MCF 10A (cell line): ENCODE measurements at regions not wholly inside any gene's neighbourhood (a gene's known extent, or its start where the extent isn't known, plus 50 kb on each side); places are given as distances from the start of the nearest gene placed in this dataset.

Experiments used
- BruUV-seq: library from RNA; stranded (reverse); fragments of 400-500 nt; replicated peaks from 2 replicates; lab custom pipeline; 2021; lab: Mats Ljungman, UMichigan
- CTCF ChIA-PET: fragments of 300-600 bp; sonication (Branson Sonifier 250); formaldehyde crosslinking; extraction: SDS; loops from one replicate; lab custom pipeline; 2021; ENCODE audit warnings: antibody characterized with exemption, inconsistent platforms; lab: Yijun Ruan, JAX
- POLR2A ChIA-PET: fragments of 300-600, 350-650 bp; sonication (Branson Sonifier 250); formaldehyde crosslinking; extraction: SDS; loops from one replicate; lab custom pipeline; 2020; ENCODE audit warnings: antibody characterized with exemption, inconsistent platforms; lab: Yijun Ruan, JAX
- DNase-seq: peaks from one replicate; pipeline ENCODE4 v3.0.0-alpha.2; 2018; ENCODE audit not compliant: unreplicated experiment
- H3K27ac Mint-ChIP-seq: one replicate; pipeline ENCODE4 v1.8.0; 2022; ENCODE audit warnings: mild to moderate bottlenecking, low read depth, mixed read lengths; ENCODE audit not compliant: unreplicated experiment
- H3K27me3 Mint-ChIP-seq: one replicate; pipeline ENCODE4 v1.8.0; 2022; ENCODE audit warnings: mixed read lengths; ENCODE audit not compliant: insufficient read depth, unreplicated experiment
- H3K36me3 Mint-ChIP-seq: one replicate; pipeline ENCODE4 v1.8.0; 2022; ENCODE audit warnings: mild to moderate bottlenecking, moderate library complexity, mixed read lengths; ENCODE audit not compliant: insufficient read depth, unreplicated experiment
- H3K4me1 Mint-ChIP-seq: one replicate; pipeline ENCODE4 v1.8.0; 2022; ENCODE audit warnings: mixed read lengths; ENCODE audit not compliant: insufficient read depth, unreplicated experiment
- H3K4me3 Mint-ChIP-seq: one replicate; pipeline ENCODE4 v1.8.0; 2022; ENCODE audit warnings: mild to moderate bottlenecking, moderate library complexity, mixed read lengths; ENCODE audit not compliant: unreplicated experiment
- H3K9me3 Mint-ChIP-seq: one replicate; pipeline ENCODE4 v1.8.0; 2022; ENCODE audit warnings: mixed read lengths; ENCODE audit not compliant: unreplicated experiment
- CTCF ChIP-seq: fragments of 200-600 bp; IDR thresholded peaks from one replicate; pipeline ENCODE4 v1.8.0; 2022; ENCODE audit warnings: antibody characterized with exemption, mild to moderate bottlenecking; ENCODE audit not compliant: unreplicated experiment
- intact Hi-C: fragments of 100-400 bp; cut with micrococcal nuclease; formaldehyde crosslinking; loops from 2 replicates; pipeline ENCODE4 v1.14.1; 2022

GRCh38 chr2:128685841-128686496, 367.3 kb upstream of the HS6ST1 start:
- no peaks in the 10 kb centered on the region for H3K4me1 Mint-ChIP-seq
- H3K9me3 Mint-ChIP-seq = no peaks in the 10 kb centered on the region
- H3K27ac Mint-ChIP-seq = no peak overlapping the region
- no peak overlapping the region for H3K4me3 Mint-ChIP-seq
- POLR2A ChIA-PET = no interaction called here
- no peak for TF ChIP-seq CTCF
- no peaks in the 10 kb centered on the region for H3K27me3 Mint-ChIP-seq
- intact Hi-C loops = no loop called here
- no TSS peak for BruUV-seq
- no peaks in the 10 kb centered on the region for H3K36me3 Mint-ChIP-seq
- no peak for DNase-seq
- CTCF ChIA-PET = interaction anchor here (0.7 kb wide), 1 partner anchor 478 kb away, joined by 4 read pairs; no protein-coding TSS in a partner anchor

GRCh38 chr2:128686497-128686859, 367.8 kb upstream of the HS6ST1 start:
- CTCF ChIA-PET = interaction anchor here (0.7 kb wide), 1 partner anchor 477 kb away, joined by 4 read pairs; no protein-coding TSS in a partner anchor
- POLR2A ChIA-PET = no interaction called here
- DNase-seq = no peak
- Mint-ChIP-seq H3K4me3 (no peak overlapping the region), H3K27me3 (no peaks in the 10 kb centered on the region), H3K9me3 (no peaks in the 10 kb centered on the region), H3K36me3 (no peaks in the 10 kb centered on the region), H3K4me1 (no peaks in the 10 kb centered on the region), H3K27ac (no peak overlapping the region)
- no peak for TF ChIP-seq CTCF
- BruUV-seq = no TSS peak
- intact Hi-C loops = no loop called here

DNA sequence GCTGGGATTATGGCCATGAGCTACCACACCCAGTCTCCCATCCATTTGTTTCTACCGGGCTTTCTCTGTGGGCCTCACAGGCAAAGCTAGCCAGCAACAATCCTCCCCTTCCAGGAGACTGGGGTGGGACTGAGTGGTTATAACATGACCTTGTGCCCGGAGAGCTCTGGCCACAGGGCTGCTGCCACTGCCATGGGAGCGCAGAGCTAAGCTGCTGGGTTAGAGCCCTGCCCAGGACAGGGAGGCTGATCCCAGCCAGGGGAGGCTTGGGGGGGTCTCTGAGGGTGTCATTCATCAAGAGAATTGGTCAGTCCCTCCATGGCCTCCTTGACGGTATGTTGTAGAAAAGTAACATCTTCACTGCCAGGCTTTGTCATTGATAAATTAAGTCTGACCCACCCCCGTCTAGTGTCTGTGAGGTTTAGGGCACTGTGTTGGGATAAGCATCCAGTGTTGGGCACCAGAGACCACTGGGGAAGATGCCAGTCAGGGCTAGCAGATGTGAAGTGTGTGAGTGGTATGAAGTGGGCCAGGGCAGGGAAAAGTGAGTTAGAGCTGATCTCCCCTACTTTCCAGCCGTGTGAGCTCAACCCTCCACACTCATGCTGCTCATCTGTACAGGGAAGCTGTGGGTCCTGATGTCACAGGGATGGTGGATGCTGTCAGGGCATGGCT, 368.4 kb upstream of the HS6ST1 start:
- DNase-seq = no peak
- Mint-ChIP-seq H3K27me3 (no peaks in the 10 kb centered on the region), H3K27ac (no peak overlapping the region), H3K9me3 (no peaks in the 10 kb centered on the region), H3K4me1 (no peaks in the 10 kb centered on the region), H3K36me3 (no peaks in the 10 kb centered on the region), H3K4me3 (no peak overlapping the region)
- intact Hi-C loops = no loop called here
- TF ChIP-seq CTCF = no peak
- POLR2A ChIA-PET = no interaction called here
- no TSS peak for BruUV-seq
- CTCF ChIA-PET = interaction anchor here (0.6 to 0.7 kb wide), 2 partner anchors 58 to 477 kb away, joined by 3 to 4 read pairs; no protein-coding TSS in a partner anchor

GRCh38 chr2:128687565-128687964, 368.9 kb upstream of the HS6ST1 start:
- ChIA-PET POLR2A (no interaction called here), CTCF (no interaction called here)
- intact Hi-C loops = no loop called here
- no peaks in the 10 kb centered on the region for H3K4me1 Mint-ChIP-seq
- no TSS peak for BruUV-seq
- H3K27ac Mint-ChIP-seq = no peak overlapping the region
- no peaks in the 10 kb centered on the region for H3K27me3 Mint-ChIP-seq
- no peak for TF ChIP-seq CTCF
- DNase-seq = no peak
- no peaks in the 10 kb centered on the region for H3K9me3 Mint-ChIP-seq
- no peak overlapping the region for H3K4me3 Mint-ChIP-seq
- H3K36me3 Mint-ChIP-seq = no peaks in the 10 kb centered on the region
